Ovary (tissue), 7 donors: ENCODE measurements at regions not wholly inside any gene's neighbourhood (a gene's known extent, or its start where the extent isn't known, plus 50 kb on each side); places are given as distances from the start of the nearest gene placed in this dataset.
"Not testable (repeated sequence)": the region's sequence is repeated elsewhere in the genome, so short reads cannot be mapped to it uniquely, and the experiment has no call there.

Source experiments
- DNase-seq, 5 donors: peaks; one replicate each; pipeline ENCODE4 v3.0.0-alpha.2; 2019 to 2020
- H3K27ac ChIP-seq, 2 donors: fragments of 200-600 bp; one replicate each; pipeline versions ENCODE4 v1.5.1 to v1.8.0; 2019 to 2022
- H3K27me3 ChIP-seq: fragments of 200-600 bp; one replicate; pipeline ENCODE4 v1.8.0; 2022
- H3K36me3 ChIP-seq: fragments of 200-600 bp; sonication (generic); one replicate; pipeline ENCODE4 v1.5.1; 2019
- H3K4me1 ChIP-seq: one replicate; pipeline ENCODE4 v1.8.1; 2013; ENCODE audit warnings: mild to moderate bottlenecking, moderate library complexity; ENCODE audit not compliant: insufficient read depth
- H3K4me3 ChIP-seq: fragments of 200-600 bp; sonication (generic); one replicate; pipeline ENCODE4 v1.5.1; 2017
- H3K9me3 ChIP-seq, 2 donors: fragments of 200-600 bp in 1 of 2; sonication (generic) in 1 of 2; one replicate each; pipeline versions ENCODE4 v1.5.1 to v1.8.1; 2013 to 2019; ENCODE audit warnings: mild to moderate bottlenecking in 1 of 2, moderate library complexity in 1 of 2
- EP300 ChIP-seq: sonication (generic); formaldehyde crosslinking; IDR thresholded peaks from one replicate; pipeline ENCODE4 v1.6.1; 2017; ENCODE audit warnings: antibody characterized with exemption
- POLR2A ChIP-seq: fragments of 450-650 bp; IDR thresholded peaks from one replicate; pipeline ENCODE4 v1.6.1; 2017; ENCODE audit warnings: antibody characterized with exemption, mild to moderate bottlenecking, moderate library complexity
- WGBS, 3 donors: extraction: QIAGEN DNeasy Blood & Tissue Kit in 1 of 3; methylation state at CpG; one replicate each; pipeline versions ENCODE4 v1.1.5 to v1.1.7; 2013 to 2017; 5-methylcytosine and 5-hydroxymethylcytosine counted together
- intact Hi-C, 4 donors: fragments of 100-400 bp; cut with DNase I; formaldehyde crosslinking; loops; one replicate each; pipeline versions ENCODE4 v1.11.0 to v1.15.1; 2022 to 2023
- TF ChIP-seq, protein P1 (sequence below), 3 donors: fragments of 450-650 bp in 2 of 3; fragments of 200-600 bp in 1 of 3; IDR thresholded peaks; one replicate each; pipeline versions ENCODE4 v1.5.1 to v1.8.0; 2016 to 2022; ENCODE audit warnings: antibody characterized with exemption in 3 of 3, mild to moderate bottlenecking in 1 of 3
- donor health status: DM: no; HTN: no; CAD: no; lungs with moderate emphysema.
- donor health status: DM: no; HTN: no; CAD: no.
- donor health status: Bipolar disorder and iron deficiency.
- donor health status: DM: no; HTN: no; CAD: no.
- donor health status: DM: yes; HTN: yes; CAD: no.

DNA sequence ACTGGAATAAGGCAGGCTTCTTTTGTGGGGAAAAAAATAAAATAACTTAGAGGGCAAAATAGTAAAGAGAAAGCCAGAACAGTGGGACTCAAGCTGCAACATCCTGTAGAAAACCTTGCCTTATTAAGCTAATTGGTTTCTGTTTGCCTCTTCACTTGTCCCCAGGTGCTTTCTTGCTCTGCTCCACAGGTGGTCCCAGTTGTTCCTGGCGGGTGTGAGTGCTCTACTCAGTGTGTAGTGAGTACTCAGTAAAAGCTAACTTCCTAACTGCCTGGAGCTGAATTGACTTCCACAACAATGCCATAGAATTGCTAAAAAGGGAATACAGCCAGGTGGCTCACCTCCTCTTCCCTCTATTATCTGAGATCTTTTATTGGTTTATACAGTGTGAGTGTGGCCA lies 930.2 kb downstream of the C4orf33 start:
- intact Hi-C loops, result no loop called here

DNA sequence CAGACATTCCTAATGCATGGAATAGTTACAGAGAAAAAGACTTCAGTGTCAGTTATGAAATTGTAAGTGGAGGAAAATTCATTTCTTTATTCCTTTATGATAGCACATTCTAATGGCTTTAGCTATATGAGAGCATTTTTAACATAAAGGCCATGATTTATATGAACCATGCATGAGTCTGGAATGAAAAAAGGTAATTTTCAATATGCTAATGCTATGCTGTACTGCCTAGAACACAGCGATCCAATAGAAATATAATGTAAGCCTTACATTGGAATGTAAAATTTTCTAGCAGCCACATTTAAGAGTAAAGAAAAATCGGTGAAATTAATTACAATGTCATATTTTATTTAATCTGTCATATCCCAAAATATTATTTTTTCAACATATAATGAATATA lies 932.0 kb downstream of the C4orf33 start:
- Histone ChIP-seq H3K4me1 (no peaks in the 10 kb centered on the region), H3K4me3 (no peak overlapping the region), H3K9me3 (no peaks in the 10 kb centered on the region), H3K27me3 (no peaks in the 10 kb centered on the region), H3K27ac (no peak overlapping the region), H3K36me3 (no peaks in the 10 kb centered on the region)
- intact Hi-C loops, result no loop called here
- 81 to 90% (median 87%) methylated on average over 2 of the region's 2 CpGs for WGBS, 3 donors
- DNase-seq, result no peak
- TF ChIP-seq, protein P1, sequence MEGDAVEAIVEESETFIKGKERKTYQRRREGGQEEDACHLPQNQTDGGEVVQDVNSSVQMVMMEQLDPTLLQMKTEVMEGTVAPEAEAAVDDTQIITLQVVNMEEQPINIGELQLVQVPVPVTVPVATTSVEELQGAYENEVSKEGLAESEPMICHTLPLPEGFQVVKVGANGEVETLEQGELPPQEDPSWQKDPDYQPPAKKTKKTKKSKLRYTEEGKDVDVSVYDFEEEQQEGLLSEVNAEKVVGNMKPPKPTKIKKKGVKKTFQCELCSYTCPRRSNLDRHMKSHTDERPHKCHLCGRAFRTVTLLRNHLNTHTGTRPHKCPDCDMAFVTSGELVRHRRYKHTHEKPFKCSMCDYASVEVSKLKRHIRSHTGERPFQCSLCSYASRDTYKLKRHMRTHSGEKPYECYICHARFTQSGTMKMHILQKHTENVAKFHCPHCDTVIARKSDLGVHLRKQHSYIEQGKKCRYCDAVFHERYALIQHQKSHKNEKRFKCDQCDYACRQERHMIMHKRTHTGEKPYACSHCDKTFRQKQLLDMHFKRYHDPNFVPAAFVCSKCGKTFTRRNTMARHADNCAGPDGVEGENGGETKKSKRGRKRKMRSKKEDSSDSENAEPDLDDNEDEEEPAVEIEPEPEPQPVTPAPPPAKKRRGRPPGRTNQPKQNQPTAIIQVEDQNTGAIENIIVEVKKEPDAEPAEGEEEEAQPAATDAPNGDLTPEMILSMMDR (IDR thresholded peaks at IDR 0.05), result no peak
- TF ChIP-seq EP300 (no peak), POLR2A (no peak)

More for the DNA sequence above, 930.2 kb downstream of the C4orf33 start:
- Histone ChIP-seq H3K4me3 (no peak overlapping the region), H3K27ac (no peak overlapping the region), H3K27me3 (no peaks in the 10 kb centered on the region), H3K4me1 (no peaks in the 10 kb centered on the region), H3K36me3 (no peaks in the 10 kb centered on the region), H3K9me3 (no peaks in the 10 kb centered on the region)
- WGBS, 3 donors, result 28 to 41% (median 30%) methylated on average over 1 of the region's 1 CpG
- no peak for DNase-seq
- no peak for TF ChIP-seq EP300
- TF ChIP-seq, protein P1 (IDR thresholded peaks at IDR 0.05), result no peak
- no peak for TF ChIP-seq POLR2A

DNA sequence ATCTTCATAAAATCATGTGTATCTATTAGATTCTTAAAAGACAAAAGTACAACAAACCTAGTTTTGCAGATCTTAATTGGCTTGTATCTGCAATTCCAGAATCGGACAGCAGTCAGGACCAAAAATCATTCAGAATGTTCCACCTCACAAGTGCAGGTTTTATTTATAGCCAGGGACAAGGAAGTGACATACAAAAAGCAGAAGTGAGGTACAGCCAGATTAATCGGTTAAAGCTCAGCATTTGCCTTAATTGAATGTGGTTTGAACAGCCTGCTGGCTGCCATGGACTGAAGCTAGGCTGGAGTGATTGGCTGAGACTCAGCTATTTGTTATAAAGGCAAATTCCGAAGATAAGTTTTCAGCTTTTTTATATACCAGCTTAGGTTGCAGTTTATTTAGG lies 932.6 kb downstream of the C4orf33 start:
- no peak overlapping the region for H3K27ac ChIP-seq
- H3K4me3 ChIP-seq, result no peak overlapping the region
- TF ChIP-seq, protein P1 (IDR thresholded peaks at IDR 0.05), result no peak
- TF ChIP-seq EP300 (no peak), POLR2A (no peak)
- H3K36me3 ChIP-seq, result no peaks in the 10 kb centered on the region
- no peaks in the 10 kb centered on the region for H3K4me1 ChIP-seq
- WGBS, 3 donors, result 42 to 51% (median 50%) methylated on average over 3 of the region's 3 CpGs
- no peaks in the 10 kb centered on the region for H3K9me3 ChIP-seq
- no peak for DNase-seq
- no peaks in the 10 kb centered on the region for H3K27me3 ChIP-seq
- intact Hi-C loops, result no loop called here

DNA sequence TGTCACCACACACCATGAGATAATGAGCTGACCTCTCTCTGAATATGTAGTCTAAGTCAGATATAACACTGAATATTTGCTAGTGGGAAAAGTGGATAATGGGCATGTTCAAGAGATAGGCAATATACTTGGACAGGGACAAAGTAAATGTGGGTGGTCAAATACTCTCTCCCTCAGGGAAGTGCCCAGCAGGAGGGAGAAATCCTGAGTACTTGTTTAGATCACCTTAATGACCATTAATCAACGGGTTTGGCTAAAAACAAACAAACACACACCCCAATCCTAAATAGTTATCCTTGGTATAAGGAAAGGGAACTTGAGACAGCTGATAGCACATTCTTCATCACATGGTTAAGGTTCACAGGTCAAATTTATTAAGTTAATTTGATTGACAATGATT lies 933.5 kb downstream of the C4orf33 start:
- intact Hi-C loops, result no loop called here
- H3K4me1 ChIP-seq, result no peaks in the 10 kb centered on the region
- H3K9me3 ChIP-seq, result no peaks in the 10 kb centered on the region
- H3K4me3 ChIP-seq, result no peak overlapping the region
- H3K27me3 ChIP-seq, result no peaks in the 10 kb centered on the region
- TF ChIP-seq POLR2A (no peak), EP300 (no peak)
- TF ChIP-seq, protein P1 (IDR thresholded peaks at IDR 0.05), result no peak
- WGBS, 3 donors, result 19 to 25% (median 21%) methylated on average over 1 of the region's 1 CpG
- no peaks in the 10 kb centered on the region for H3K36me3 ChIP-seq
- DNase-seq, result no peak
- H3K27ac ChIP-seq, result no peak overlapping the region

DNA sequence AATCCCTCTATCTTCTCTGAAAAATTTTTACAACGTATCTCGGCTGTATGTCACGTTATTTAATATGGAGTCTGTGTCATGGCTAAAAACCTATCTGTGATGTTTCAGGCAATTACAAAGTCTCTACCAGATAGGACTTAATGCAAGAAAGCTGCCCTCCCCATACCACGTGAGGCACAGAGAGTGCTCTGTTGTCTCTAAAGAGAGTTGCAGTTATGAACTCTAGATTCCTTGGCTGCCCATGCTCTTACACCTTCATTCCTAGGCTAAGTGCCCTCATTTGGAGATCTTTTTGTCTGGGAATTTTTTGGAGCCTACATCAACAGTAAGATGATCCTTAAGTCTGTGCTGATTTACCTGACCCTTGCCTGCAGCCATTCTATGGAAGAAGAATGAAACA lies 935.9 kb downstream of the C4orf33 start:
- TF ChIP-seq, protein P1 (IDR thresholded peaks at IDR 0.05), result no peak
- no peak for TF ChIP-seq EP300
- TF ChIP-seq POLR2A, result no peak
- H3K4me3 ChIP-seq, result no peak overlapping the region
- 90 to 92% (median 91%) methylated on average over 4 of the region's 4 CpGs for WGBS, 3 donors
- DNase-seq, result no peak
- intact Hi-C loops, result no loop called here
- no peaks in the 10 kb centered on the region for H3K9me3 ChIP-seq
- no peak overlapping the region for H3K27ac ChIP-seq
- no peaks in the 10 kb centered on the region for H3K36me3 ChIP-seq
- H3K4me1 ChIP-seq, result no peaks in the 10 kb centered on the region
- no peaks in the 10 kb centered on the region for H3K27me3 ChIP-seq

DNA sequence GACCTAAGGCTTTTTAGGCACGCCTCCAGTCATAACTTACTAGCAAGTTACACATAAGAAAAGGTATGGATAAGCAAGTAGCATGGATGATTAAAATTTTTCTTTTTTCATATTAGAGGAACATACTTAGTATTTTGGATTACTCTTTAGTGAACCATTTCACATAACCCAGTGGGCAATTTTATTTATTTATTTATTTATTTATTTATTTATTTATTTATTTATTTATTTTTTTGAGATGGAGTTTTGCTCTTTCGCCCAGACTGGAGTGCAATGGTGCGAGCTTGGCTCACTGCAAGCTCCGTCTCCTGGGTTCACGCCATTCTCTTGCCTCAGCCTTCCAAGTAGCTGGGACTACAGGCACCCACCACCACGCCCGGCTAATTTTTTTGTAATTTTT lies 937.7 kb downstream of the C4orf33 start:
- H3K9me3 ChIP-seq, H3K4me3 ChIP-seq, H3K27me3 ChIP-seq, H3K4me1 ChIP-seq, intact Hi-C loops, H3K36me3 ChIP-seq, H3K27ac ChIP-seq, DNase-seq: not testable (repeated sequence)
- WGBS, 3 donors, result 90 to 97% (median 95%) methylated on average over 7 of the region's 7 CpGs
